ENCODE measurements at regions not wholly inside any gene's neighbourhood (a gene's known extent, or its start where the extent isn't known, plus 50 kb on each side); places are given as distances from the start of the nearest gene placed in this dataset.

- Histone ChIP-seq H3K9me2 (replicated peaks; ENCODE audit: control insufficient read depth, low read length) (no peaks in the 10 kb centered on the region), H3K4me3 (ENCODE audit: low read length) (no peak overlapping the region), H3K27ac (ENCODE audit: low read depth, low read length) (no peak overlapping the region), H3K79me2 (ENCODE audit: control insufficient read depth, low read length) (no peaks in the 10 kb centered on the region), H3K36me3 (ENCODE audit: control insufficient read depth, low read length) (no peaks in the 10 kb centered on the region), H3K27me3 (ENCODE audit: control insufficient read depth, low read length) (peaks cover 5% of the 10 kb centered on the region; the same call in 1 of the 2 replicates), H3K4me1 (ENCODE audit: control insufficient read depth, low read length) (no peaks in the 10 kb centered on the region), H4K20me1 (ENCODE audit: control insufficient read depth, insufficient read depth, low read depth, low read length) (no peaks in the 10 kb centered on the region), H3K4me2 (ENCODE audit: low read length) (no peak overlapping the region), H3K9me3 (ENCODE audit: control insufficient read depth, insufficient read depth, low read length) (no peaks in the 10 kb centered on the region), H3F3A (ENCODE audit: control insufficient read depth, insufficient read depth) (no peaks in the 10 kb centered on the region)
- TF ChIP-seq CTCF (IDR thresholded peaks at IDR 0.05; ENCODE audit: low read depth, low read length, poor library complexity, severe bottlenecking) (no peak), EZH2phosphoT487 (IDR thresholded peaks at IDR 0.05; ENCODE audit: borderline replicate concordance, low read length) (no peak)
These were observed 294.4 kb downstream of the NPIPA8 start for GRCh38 chr16:18041864-18042834.

- Histone ChIP-seq H3K9me2 (replicated peaks; ENCODE audit: control insufficient read depth, low read length) (no peaks in the 10 kb centered on the region), H4K20me1 (ENCODE audit: control insufficient read depth, insufficient read depth, low read depth, low read length) (no peaks in the 10 kb centered on the region), H3F3A (ENCODE audit: control insufficient read depth, insufficient read depth) (no peaks in the 10 kb centered on the region), H3K4me1 (ENCODE audit: control insufficient read depth, low read length) (no peaks in the 10 kb centered on the region), H3K4me2 (ENCODE audit: low read length) (no peak overlapping the region), H3K79me2 (ENCODE audit: control insufficient read depth, low read length) (no peaks in the 10 kb centered on the region), H3K4me3 (ENCODE audit: low read length) (no peak overlapping the region), H3K9me3 (ENCODE audit: control insufficient read depth, insufficient read depth, low read length) (no peaks in the 10 kb centered on the region), H3K27me3 (ENCODE audit: control insufficient read depth, low read length) (peaks cover 5% of the 10 kb centered on the region; the same call in 1 of the 2 replicates), H3K36me3 (ENCODE audit: control insufficient read depth, low read length) (no peaks in the 10 kb centered on the region), H3K27ac (ENCODE audit: low read depth, low read length) (no peak overlapping the region)
- TF ChIP-seq CTCF (IDR thresholded peaks at IDR 0.05; ENCODE audit: low read depth, low read length, poor library complexity, severe bottlenecking): no peak
- TF ChIP-seq EZH2phosphoT487 (IDR thresholded peaks at IDR 0.05; ENCODE audit: borderline replicate concordance, low read length): no peak
These were observed 296.6 kb downstream of the NPIPA8 start for GRCh38 chr16:18039931-18040330.

DNA sequence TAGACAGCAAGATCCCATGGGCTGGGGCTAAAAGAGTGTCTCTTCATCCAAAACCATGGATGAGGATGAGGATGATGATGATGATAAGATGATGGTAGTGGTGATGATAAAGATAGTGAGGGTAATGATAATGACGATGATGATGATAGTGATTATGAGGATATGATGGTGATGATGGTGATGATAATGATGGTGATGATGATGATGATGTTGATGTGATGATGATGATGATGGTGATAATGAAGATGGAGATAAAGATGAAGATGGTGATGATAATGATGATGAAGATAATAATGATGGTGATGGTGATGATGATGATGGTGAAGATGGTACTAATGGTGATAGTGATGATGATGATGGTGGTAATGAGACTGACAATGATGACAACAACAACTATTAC is 299.5 kb downstream of the NPIPA8 start:
- TF ChIP-seq CTCF (IDR thresholded peaks at IDR 0.05; ENCODE audit: low read depth, low read length, poor library complexity, severe bottlenecking) (no peak), EZH2phosphoT487 (IDR thresholded peaks at IDR 0.05; ENCODE audit: borderline replicate concordance, low read length) (no peak)
- Histone ChIP-seq H3K27ac (ENCODE audit: low read depth, low read length) (no peak overlapping the region), H4K20me1 (ENCODE audit: control insufficient read depth, insufficient read depth, low read depth, low read length) (no peaks in the 10 kb centered on the region), H3K4me1 (ENCODE audit: control insufficient read depth, low read length) (no peaks in the 10 kb centered on the region), H3K9me3 (ENCODE audit: control insufficient read depth, insufficient read depth, low read length) (no peaks in the 10 kb centered on the region), H3K9me2 (replicated peaks; ENCODE audit: control insufficient read depth, low read length) (no peaks in the 10 kb centered on the region), H3K4me3 (ENCODE audit: low read length) (no peak overlapping the region), H3F3A (ENCODE audit: control insufficient read depth, insufficient read depth) (no peaks in the 10 kb centered on the region), H3K4me2 (ENCODE audit: low read length) (no peak overlapping the region), H3K36me3 (ENCODE audit: control insufficient read depth, low read length) (no peaks in the 10 kb centered on the region), H3K79me2 (ENCODE audit: control insufficient read depth, low read length) (no peaks in the 10 kb centered on the region), H3K27me3 (ENCODE audit: control insufficient read depth, low read length) (no peaks in the 10 kb centered on the region)
